Fibroblast of the conjunctiva (primary cell): ENCODE measurements at regions not wholly inside any gene's neighbourhood (a gene's known extent, or its start where the extent isn't known, plus 50 kb on each side); places are given as distances from the start of the nearest gene placed in this dataset.
"Not testable (repeated sequence)": the region's sequence is repeated elsewhere in the genome, so short reads cannot be mapped to it uniquely, and the experiment has no call there.

Experiments used
- DNase-seq: peaks from one replicate; pipeline ENCODE4 v3.0.0-alpha.2; 2010; ENCODE audit warnings: low read depth

DNA sequence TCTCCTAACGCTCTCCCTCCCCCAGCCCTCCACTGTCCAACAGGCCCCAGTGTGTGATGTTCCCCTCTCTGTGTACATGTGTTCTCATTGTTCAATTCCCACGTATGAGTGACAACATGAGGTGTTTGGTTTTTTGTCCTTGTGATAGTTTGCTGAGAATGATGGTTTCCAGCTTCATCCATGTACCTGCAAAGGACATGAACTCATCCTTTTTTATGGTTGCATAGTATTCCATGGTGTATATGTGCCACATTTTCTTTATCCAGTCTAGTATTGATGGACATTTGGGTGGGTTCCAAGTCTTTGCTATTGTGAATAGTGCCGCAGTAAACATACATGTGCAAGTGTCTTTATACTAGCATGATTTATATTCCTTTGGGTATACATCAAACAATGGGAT lies 347.4 kb downstream of the MAGEE1 start:
- not testable (repeated sequence) for DNase-seq

DNA sequence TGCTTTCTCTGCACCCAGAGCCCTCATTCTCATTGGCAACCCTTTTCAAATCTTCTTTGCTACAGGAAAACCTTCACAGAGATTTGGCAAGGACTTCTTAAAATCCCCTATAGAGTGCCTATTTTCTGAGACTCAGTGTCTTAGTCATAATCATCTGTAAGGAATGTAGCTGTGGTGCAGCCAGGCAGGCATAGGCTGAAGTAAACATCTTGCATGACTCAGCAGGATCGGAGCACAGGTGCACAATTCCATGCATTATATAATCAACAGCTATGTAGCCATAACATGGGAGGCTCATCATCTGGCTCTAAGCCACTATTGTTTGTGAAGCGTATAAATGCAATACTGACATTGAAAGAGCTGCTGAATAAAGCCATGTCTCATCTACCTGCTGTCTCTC lies 368.8 kb downstream of the MAGEE1 start:
- DNase-seq: no peak

- no peak for DNase-seq
Observed at GRCh38 chrX:76802708-76803107, 375.2 kb downstream of the MAGEE1 start.

DNA sequence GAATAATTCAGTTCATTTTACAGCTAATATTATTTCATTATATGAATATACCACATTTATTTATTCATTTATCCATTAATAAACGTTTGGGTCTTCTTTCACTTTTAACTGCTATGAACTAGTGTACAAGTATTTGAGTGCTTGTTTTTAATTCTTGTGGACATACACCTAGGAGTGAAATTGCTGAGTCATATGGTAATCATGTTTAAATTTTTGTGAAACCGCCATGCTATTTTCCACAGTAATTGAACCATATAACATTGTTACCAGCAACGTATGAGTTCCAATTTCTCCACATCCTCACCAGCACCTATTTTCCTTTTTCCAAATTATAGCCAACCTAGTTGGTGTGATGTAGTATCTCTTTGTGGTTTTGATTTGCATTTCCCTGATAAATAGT lies 388.2 kb downstream of the MAGEE1 start:
- DNase-seq: no peak

GRCh38 chrX:76817279-76817678 lies 389.8 kb downstream of the MAGEE1 start:
- DNase-seq: not testable (repeated sequence)

- no peak for DNase-seq
Observed at GRCh38 chrX:76821276-76821675, 393.8 kb downstream of the MAGEE1 start.

DNA sequence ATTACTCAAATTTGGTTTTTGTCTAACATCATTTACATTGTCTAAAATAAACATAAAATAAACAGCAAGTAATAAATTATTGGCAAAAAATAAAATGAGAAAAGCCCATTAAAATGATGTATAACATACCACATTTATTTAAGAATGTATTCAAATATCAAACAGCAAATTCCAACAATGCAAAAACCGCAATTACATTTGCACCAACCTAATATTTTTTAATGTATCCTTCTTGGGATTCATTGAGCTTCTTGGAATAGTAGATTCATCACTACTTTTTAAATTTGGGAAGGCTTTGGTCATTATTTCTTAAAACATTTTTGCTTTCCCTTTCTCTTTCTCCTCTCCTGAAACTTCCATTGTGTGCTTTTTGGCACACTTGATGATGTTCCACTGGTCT lies 400.2 kb downstream of the MAGEE1 start:
- DNase-seq: no peak

- DNase-seq: not testable (repeated sequence)
Observed at GRCh38 chrX:76840902-76841301, 413.4 kb downstream of the MAGEE1 start.

GRCh38 chrX:76850851-76851250 lies 423.3 kb downstream of the MAGEE1 start:
- DNase-seq: no peak

GRCh38 chrX:76862509-76862908 lies 435.0 kb downstream of the MAGEE1 start:
- DNase-seq: no peak

GRCh38 chrX:76893930-76894329 lies 466.4 kb downstream of the MAGEE1 start:
- no peak for DNase-seq

DNA sequence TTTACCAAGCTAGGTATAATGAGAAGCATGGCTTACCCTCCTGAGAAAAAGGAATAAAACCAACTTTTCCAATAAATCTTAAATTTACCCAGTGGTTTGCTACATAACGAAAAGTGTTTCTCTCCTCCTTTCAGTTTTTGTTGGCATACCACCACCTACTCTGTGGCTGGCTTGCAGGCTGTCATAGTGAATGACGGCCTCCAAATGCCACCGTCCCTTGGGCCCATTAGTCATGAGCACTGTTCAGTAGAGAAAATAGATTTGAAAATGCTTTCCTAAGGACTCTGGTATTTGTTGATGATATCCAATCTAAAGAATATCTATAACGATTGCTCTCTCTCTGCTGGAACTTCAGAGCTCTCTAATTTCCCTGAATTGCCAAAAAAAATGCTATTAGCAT lies 488.3 kb downstream of the MAGEE1 start:
- DNase-seq: no peak

GRCh38 chrX:76918033-76918432 lies 490.5 kb downstream of the MAGEE1 start:
- no peak for DNase-seq

- DNase-seq: no peak
Observed at GRCh38 chrX:76919761-76920160, 492.3 kb downstream of the MAGEE1 start.

DNA sequence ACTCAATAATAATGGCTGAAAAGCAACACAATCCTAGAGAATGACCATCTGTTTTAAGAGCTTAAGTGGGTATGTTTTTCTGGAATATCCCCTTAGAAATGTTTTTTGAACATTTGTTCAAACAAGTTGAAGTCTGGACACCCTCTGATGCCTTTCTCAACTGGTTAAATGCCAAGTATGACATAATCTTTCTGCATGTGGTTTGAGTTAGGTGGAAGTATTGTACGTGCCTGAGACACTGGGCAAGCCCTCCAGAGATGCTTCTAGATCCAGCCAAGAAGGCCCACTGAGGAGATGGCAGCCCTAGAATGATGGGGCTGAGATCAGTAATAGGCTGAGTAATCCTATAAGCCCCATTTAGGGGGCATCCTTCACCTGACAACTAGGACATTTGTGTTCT lies 493.1 kb downstream of the MAGEE1 start:
- DNase-seq: no peak

DNA sequence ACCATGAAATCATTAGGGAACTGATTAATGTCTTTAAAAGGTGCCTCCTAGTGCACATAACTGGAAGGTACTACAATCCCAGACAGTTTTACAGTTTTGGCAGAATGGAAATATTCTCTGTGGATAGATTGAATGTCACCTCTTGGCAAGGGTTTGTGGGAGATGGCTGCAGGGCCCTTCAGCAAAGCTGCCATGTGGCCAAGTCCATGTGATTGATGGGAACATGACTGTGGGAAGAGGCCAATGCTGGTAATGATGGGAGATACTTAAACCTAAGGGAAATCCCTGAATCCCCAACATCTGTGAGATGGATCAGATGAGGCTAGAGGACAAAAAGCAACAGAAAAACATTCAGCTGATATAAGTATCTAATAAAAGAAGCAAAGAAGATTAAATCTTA lies 493.7 kb downstream of the MAGEE1 start:
- DNase-seq: no peak

DNA sequence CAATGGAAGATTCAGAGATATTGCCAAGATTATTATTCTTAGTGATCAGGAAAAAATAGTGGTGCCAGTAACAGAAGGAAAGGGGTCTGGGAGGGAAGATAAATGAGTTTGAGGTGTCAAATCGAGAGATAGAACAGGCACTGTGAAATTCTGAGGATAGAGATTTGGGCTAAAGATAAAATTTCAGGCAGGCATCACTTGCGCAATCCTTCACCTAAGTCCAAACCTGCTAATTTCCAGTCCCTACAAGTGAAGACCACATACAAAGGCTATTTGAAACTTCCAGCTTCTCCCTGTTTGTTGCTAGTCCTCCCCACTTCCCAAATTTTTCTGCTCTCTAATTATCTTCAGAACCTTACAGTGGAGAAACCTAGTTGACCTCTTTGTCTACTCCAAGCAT lies 494.6 kb downstream of the MAGEE1 start:
- no peak for DNase-seq

DNA sequence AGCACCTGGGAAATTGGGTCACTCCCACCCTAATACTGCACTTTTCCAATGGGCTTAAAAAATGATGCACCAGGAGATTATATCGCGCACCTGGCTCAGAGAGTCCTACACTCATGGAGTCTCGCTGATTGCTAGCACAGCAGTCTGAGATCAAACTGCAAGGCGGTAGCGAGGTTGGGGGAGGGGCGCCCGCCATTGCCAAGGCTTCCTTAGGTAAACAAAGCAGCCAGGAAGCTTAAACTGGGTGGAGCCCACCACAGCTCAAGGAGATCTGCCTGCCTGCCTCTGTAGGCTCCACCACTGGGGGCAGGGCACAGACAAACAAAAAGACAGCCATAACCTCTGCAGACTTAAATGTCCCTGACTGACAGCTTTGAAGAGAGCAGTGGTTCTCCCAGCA lies 497.1 kb downstream of the MAGEE1 start:
- DNase-seq: not testable (repeated sequence)

- no peak for DNase-seq
Observed at GRCh38 chrX:76931518-76931917, 504.0 kb downstream of the MAGEE1 start.

GRCh38 chrX:76957485-76957884 lies 489.7 kb upstream of the FGF16 start:
- no peak for DNase-seq

DNA sequence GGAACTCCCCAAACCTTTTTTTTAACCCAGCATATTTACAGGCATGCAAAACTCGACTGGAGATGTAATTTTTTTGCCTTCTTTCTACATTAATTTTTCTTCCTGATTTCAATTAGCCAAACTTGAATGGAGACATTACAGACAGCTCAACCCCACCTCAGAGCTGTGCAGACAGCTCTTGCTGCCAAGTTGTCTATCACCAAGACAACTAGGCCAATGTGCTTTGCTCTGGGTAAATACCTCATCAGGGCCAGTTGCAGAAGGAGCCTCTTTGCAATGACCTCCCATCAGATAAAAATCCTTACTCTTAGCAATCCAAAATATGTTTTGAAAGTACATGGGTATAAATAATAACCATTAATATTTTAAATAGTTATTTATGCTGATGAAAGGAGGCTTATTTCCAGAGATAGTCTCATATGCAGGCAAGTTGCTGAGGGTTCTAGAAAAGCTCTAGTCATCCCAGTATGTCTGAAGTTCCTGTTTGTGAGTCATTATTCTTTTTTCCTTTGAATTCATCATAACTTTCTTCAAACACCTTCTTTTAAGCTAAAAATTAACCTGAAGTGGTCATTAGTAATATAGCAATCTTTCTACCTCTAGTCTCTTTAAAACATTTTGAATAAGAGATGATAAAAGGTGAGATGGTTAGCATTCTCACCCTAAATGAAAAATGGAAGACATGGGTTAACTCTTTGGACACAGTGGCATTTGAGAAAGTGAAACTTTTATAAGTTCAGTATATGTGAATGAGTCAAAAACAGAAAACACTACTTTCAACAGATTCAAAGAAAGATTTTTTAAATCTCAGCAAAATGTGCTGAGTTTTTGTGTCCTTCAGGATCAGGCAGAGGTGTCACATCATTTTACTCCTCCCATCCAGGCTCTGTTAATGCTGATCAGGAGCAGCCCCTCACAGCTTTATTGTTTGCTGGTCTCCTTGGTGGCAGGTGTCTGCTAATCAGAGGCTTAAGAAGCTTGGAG lies 475.5 kb upstream of the FGF16 start:
- DNase-seq: no peak

- DNase-seq: no peak
Observed at GRCh38 chrX:76977452-76977851, 469.7 kb upstream of the FGF16 start.

DNA sequence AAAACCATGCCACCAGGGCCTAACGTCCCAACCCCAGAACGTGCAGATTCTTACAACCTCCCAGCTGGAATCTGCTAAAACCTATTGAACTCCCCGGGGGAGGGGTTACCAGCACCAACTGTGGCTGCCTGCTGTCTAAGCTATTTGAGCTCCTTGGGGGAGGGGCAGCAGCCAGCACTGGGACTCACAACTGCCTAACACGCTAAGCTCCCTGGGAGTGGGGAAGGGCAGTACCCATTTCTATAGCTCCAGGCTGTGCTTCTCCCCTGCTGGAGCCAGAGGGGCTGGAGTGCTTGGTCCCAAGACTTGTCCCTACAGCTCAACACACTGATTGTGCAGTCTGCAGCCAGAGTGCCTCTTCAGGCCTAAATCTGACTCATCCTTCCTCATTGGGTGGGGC lies 459.8 kb upstream of the FGF16 start:
- no peak for DNase-seq

DNA sequence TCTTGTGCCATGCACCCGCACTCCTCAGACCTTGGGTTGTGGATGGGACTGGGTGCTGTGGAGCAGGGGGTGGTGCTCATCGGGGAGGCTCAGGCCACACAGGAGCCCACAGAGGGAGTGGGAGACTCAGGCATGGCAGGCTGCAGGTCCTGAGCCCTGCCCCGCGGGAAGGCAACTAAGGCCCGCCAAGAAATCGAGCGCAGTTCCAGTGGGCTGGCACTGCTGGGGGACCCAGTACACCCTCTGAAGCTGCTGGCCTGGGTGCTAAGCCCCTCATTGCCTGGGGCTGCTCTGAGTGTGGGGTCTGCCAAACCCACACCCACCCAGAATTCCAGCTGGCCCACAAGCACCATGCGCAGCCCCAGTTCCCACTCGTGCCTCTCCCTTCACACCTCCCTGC lies 450.5 kb upstream of the FGF16 start:
- DNase-seq: no peak
